Liver (tissue), 8 donors: ENCODE measurements at regions not wholly inside any gene's neighbourhood (a gene's known extent, or its start where the extent isn't known, plus 50 kb on each side); places are given as distances from the start of the nearest gene placed in this dataset.

ENCODE experiments used
- DNase-seq: peaks from one replicate; pipeline ENCODE4 v3.0.0-alpha.2; 2017; ENCODE audit warnings: low spot score
- H3K27ac ChIP-seq, 2 donors: one replicate each; pipeline ENCODE4 v1.7.0; 2013; ENCODE audit warnings: inconsistent platforms in 2 of 2, low read length in 2 of 2, control low read depth in 1 of 2, low read depth in 1 of 2, mild to moderate bottlenecking in 1 of 2
- H3K27me3 ChIP-seq, 4 donors: one replicate each; pipeline versions ENCODE4 v1.6.1 to v1.7.0; 2013; ENCODE audit warnings: low read length in 3 of 4, inconsistent platforms in 1 of 4, mild to moderate bottlenecking in 1 of 4, moderate library complexity in 1 of 4; ENCODE audit not compliant: control insufficient read depth in 4 of 4, insufficient read depth in 4 of 4
- H3K36me3 ChIP-seq, 4 donors: one replicate each; pipeline versions ENCODE4 v1.6.1 to v1.7.0; 2013; ENCODE audit warnings: low read length in 3 of 4, mild to moderate bottlenecking in 3 of 4, low read depth in 1 of 4, moderate library complexity in 1 of 4; ENCODE audit not compliant: control insufficient read depth in 4 of 4, insufficient read depth in 3 of 4
- H3K4me1 ChIP-seq, 4 donors: one replicate each; pipeline versions ENCODE4 v1.6.1 to v1.7.0; 2013; ENCODE audit warnings: low read length in 3 of 4, mild to moderate bottlenecking in 3 of 4, moderate library complexity in 1 of 4; ENCODE audit not compliant: control insufficient read depth in 4 of 4, insufficient read depth in 4 of 4
- H3K4me3 ChIP-seq, 3 donors: one replicate each; pipeline versions ENCODE4 v1.6.1 to v1.7.0; 2013; ENCODE audit warnings: low read length in 3 of 3, control low read depth in 1 of 3, low read depth in 1 of 3, mild to moderate bottlenecking in 1 of 3
- H3K9ac ChIP-seq, 2 donors: one replicate each; pipeline ENCODE4 v1.7.0; 2013; ENCODE audit warnings: low read length in 2 of 2, mild to moderate bottlenecking in 2 of 2, moderate library complexity in 2 of 2, control low read depth in 1 of 2, low read depth in 1 of 2
- H3K9me3 ChIP-seq, 4 donors: one replicate each; pipeline versions ENCODE4 v1.6.1 to v1.7.0; 2013; ENCODE audit warnings: low read length in 3 of 4; ENCODE audit not compliant: control insufficient read depth in 4 of 4
- ATF3 ChIP-seq: IDR thresholded peaks from 2 replicates; pipeline ENCODE4 v1.6.1; 2016; ENCODE audit warnings: antibody characterized with exemption
- CTCF ChIP-seq: fragments of 150-350 bp; IDR thresholded peaks from 2 replicates; pipeline ENCODE4 v1.5.1; 2017; ENCODE audit warnings: improper control_type of control experiment, low read depth, low read length; ENCODE audit not compliant: missing input control
- EGR1 ChIP-seq, 2 donors: IDR thresholded peaks; 2 replicates each; pipeline ENCODE4 v1.6.1; 2016 to 2018; ENCODE audit warnings: antibody characterized with exemption in 2 of 2, low read depth in 2 of 2
- FOXA1 ChIP-seq: IDR thresholded peaks from 2 replicates; pipeline ENCODE4 v1.6.1; 2016; ENCODE audit warnings: antibody characterized with exemption
- FOXA2 ChIP-seq: IDR thresholded peaks from 2 replicates; pipeline ENCODE4 v1.6.1; 2016; ENCODE audit warnings: antibody characterized with exemption
- GABPA ChIP-seq, 2 donors: IDR thresholded peaks in 1 of 2; conservative IDR thresholded peaks in 1 of 2; 2 replicates each; pipeline ENCODE4 v1.6.1; 2016; ENCODE audit warnings: antibody characterized with exemption in 2 of 2, mild to moderate bottlenecking in 1 of 2, moderate library complexity in 1 of 2
- HNF4A ChIP-seq, 2 donors: conservative IDR thresholded peaks; 2 replicates each; pipeline ENCODE4 v1.6.1; 2016; ENCODE audit warnings: antibody characterized with exemption in 2 of 2, mild to moderate bottlenecking in 2 of 2
- HNF4G ChIP-seq: IDR thresholded peaks from 2 replicates; pipeline ENCODE4 v1.6.1; 2016; ENCODE audit warnings: antibody characterized with exemption
- JUND ChIP-seq, 2 donors: IDR thresholded peaks; 2 replicates each; pipeline ENCODE4 v1.6.1; 2016; ENCODE audit warnings: antibody characterized with exemption in 2 of 2
- RAD21 ChIP-seq, 2 donors: IDR thresholded peaks; 2 replicates each; pipeline ENCODE4 v1.6.1; 2016; ENCODE audit warnings: antibody characterized with exemption in 2 of 2, mild to moderate bottlenecking in 2 of 2
- REST ChIP-seq: IDR thresholded peaks from 2 replicates; pipeline ENCODE4 v1.6.1; 2016; ENCODE audit warnings: antibody characterized with exemption, mild to moderate bottlenecking
- SP1 ChIP-seq: IDR thresholded peaks from 2 replicates; pipeline ENCODE4 v1.6.1; 2018; ENCODE audit warnings: antibody characterized with exemption, mild to moderate bottlenecking
- TAF1 ChIP-seq: conservative IDR thresholded peaks from 2 replicates; pipeline ENCODE4 v1.6.1; 2016; ENCODE audit warnings: antibody characterized with exemption, mild to moderate bottlenecking
- YY1 ChIP-seq: IDR thresholded peaks from 2 replicates; pipeline ENCODE4 v1.6.1; 2016; ENCODE audit warnings: antibody characterized with exemption, mild to moderate bottlenecking
- ZBTB33 ChIP-seq: IDR thresholded peaks from 2 replicates; pipeline ENCODE4 v1.6.1; 2016; ENCODE audit warnings: antibody characterized with exemption
- WGBS: extraction: QIAGEN DNeasy Blood & Tissue Kit; methylation state at CpG from one replicate; pipeline ENCODE4 v1.1.7; 2013; 5-methylcytosine and 5-hydroxymethylcytosine counted together
- TF ChIP-seq, protein P1 (sequence below): IDR thresholded peaks from 2 replicates; pipeline ENCODE4 v1.6.1; 2016; ENCODE audit warnings: antibody characterized with exemption
- donor health status: healthy.
- donor health status: healthy.
- donor health status: healthy.
- donor health status: healthy.
- donor health status: healthy.

- H3K9me3 ChIP-seq: peaks cover 0 to 10% (median 4%) of the 10 kb centered on the region in 4 donors
- DNase-seq: no peak
- 78% methylated on average over 3 of the region's 3 CpGs for WGBS
- no peak for TF ChIP-seq GABPA (IDR thresholded peaks at IDR 0.05 in 1 of 2, conservative IDR thresholded peaks at IDR 0.05 in 1 of 2)
- no peak for TF ChIP-seq JUND (IDR thresholded peaks at IDR 0.05)
- no peak for TF ChIP-seq CTCF
- TF ChIP-seq REST: no peak
- TF ChIP-seq ZBTB33: no peak
- TF ChIP-seq, protein P1, sequence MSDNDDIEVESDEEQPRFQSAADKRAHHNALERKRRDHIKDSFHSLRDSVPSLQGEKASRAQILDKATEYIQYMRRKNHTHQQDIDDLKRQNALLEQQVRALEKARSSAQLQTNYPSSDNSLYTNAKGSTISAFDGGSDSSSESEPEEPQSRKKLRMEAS: no peak
- TF ChIP-seq HNF4G: no peak
- no peak for TF ChIP-seq ATF3
- TF ChIP-seq TAF1: no peak
- no peak for TF ChIP-seq FOXA2
- no peak for TF ChIP-seq EGR1 (IDR thresholded peaks at IDR 0.05; ENCODE audit: low read depth in 2 of 2)
- no peak for TF ChIP-seq YY1
- no peak for TF ChIP-seq SP1
- TF ChIP-seq RAD21 (IDR thresholded peaks at IDR 0.05): no peak
- no peak for TF ChIP-seq FOXA1
- H3K27ac ChIP-seq: no peak overlapping the region
- H3K4me3 ChIP-seq: no peak overlapping the region
- H3K9ac ChIP-seq: no peak overlapping the region
- no peaks in the 10 kb centered on the region for H3K36me3 ChIP-seq
- no peaks in the 10 kb centered on the region for H3K27me3 ChIP-seq
- H3K4me1 ChIP-seq: no peaks in the 10 kb centered on the region
These were observed 71.3 kb upstream of the SPRY1 start for GRCh38 chr4:123325241-123325681.

- Histone ChIP-seq H3K27me3 (no peaks in the 10 kb centered on the region), H3K9ac (no peak overlapping the region), H3K36me3 (no peaks in the 10 kb centered on the region), H3K4me3 (no peak overlapping the region), H3K27ac (no peak overlapping the region), H3K9me3 (peaks cover 0 to 4% (median 2%) of the 10 kb centered on the region in 4 donors), H3K4me1 (no peaks in the 10 kb centered on the region)
- TF ChIP-seq EGR1 (IDR thresholded peaks at IDR 0.05; ENCODE audit: low read depth in 2 of 2) (no peak), SP1 (no peak), TAF1 (no peak), FOXA1 (no peak), CTCF (no peak), FOXA2 (no peak), HNF4G (no peak), ZBTB33 (no peak), YY1 (no peak), ATF3 (no peak), HNF4A (conservative IDR thresholded peaks at IDR 0.05) (no peak)
- no peak for DNase-seq
- WGBS: 69% methylated on average over 4 of the region's 4 CpGs
These were observed 69.2 kb upstream of the SPRY1 start for GRCh38 chr4:123327346-123327745.
